ENCODE measurements at regions not wholly inside any gene's neighbourhood (a gene's known extent, or its start where the extent isn't known, plus 50 kb on each side); places are given as distances from the start of the nearest gene placed in this dataset.

DNA sequence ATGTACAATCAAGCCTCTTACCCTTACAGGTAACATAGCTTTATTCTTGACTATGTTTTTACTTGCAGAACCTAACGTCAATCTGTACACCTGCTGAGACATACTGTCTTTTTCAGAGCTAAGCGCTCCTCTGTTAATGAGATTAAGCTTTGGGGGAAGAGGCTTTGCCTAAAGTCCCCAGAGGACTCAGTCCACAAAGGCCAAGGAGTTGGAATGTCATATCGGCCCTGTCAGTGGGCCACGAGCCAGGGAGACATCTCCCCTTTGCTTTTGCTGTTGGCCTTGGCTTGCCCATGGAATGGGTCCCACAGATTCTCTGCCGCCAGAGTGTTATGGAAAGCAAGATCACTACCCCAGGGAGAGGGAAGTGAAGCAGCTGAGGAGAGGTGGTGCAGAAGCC is 64.1 kb upstream of the SOX4 start:
- DNase-seq (ENCODE audit: low read depth, low spot score) = no peak
- no TSS peak for BruUV-seq (replicated peaks)
- Histone ChIP-seq H3K79me2 (ENCODE audit: insufficient read depth, low read length) (no peaks in the 10 kb centered on the region), H3K9me2 (ENCODE audit: insufficient read depth) (no peaks in the 10 kb centered on the region), H3K27me3 (ENCODE audit: insufficient read depth, low read length) (no peaks in the 10 kb centered on the region), H3K27ac (ENCODE audit: low read depth, low read length) (no peak overlapping the region), H3K9me3 (ENCODE audit: control insufficient read depth in 1 of 2, insufficient read depth in 1 of 2, low read depth in 1 of 2, low read length in 2 of 2) (no peaks in the 10 kb centered on the region), H3K9ac (ENCODE audit: low read length) (no peak overlapping the region), H4K20me1 (ENCODE audit: insufficient read depth) (no peaks in the 10 kb centered on the region), H3K4me3 (replicated peaks in 1 of 2; ENCODE audit: low read depth in 1 of 2, low read length in 2 of 2) (no peak overlapping the region), H3K4me1 (ENCODE audit: control insufficient read depth in 1 of 2, insufficient read depth in 2 of 2, low read length in 2 of 2) (peaks cover 0 to 15% of the 10 kb centered on the region in 2 experiments; a peak in 2 of 4 replicates), H3K4me2 (ENCODE audit: low read length) (no peak overlapping the region), H2AFZ (ENCODE audit: low read depth, low read length, poor library complexity, severe bottlenecking) (no peak overlapping the region), H3K36me3 (ENCODE audit: control insufficient read depth in 1 of 2, insufficient read depth in 2 of 2, low read length in 2 of 2) (no peaks in the 10 kb centered on the region)
- ChIA-PET POLR2A (no interaction called here), RAD21 (ENCODE audit: low non-redundant PET in 1 of 2, low total read pairs in 2 of 2, uncharacterized antibody in 2 of 2, unreplicated experiment in 2 of 2) (no interaction called here), CTCF (no interaction called here)
- ATAC-seq = no peak
- intact Hi-C loops (cut with micrococcal nuclease) = no loop called here
- TF ChIP-seq, protein P1, sequence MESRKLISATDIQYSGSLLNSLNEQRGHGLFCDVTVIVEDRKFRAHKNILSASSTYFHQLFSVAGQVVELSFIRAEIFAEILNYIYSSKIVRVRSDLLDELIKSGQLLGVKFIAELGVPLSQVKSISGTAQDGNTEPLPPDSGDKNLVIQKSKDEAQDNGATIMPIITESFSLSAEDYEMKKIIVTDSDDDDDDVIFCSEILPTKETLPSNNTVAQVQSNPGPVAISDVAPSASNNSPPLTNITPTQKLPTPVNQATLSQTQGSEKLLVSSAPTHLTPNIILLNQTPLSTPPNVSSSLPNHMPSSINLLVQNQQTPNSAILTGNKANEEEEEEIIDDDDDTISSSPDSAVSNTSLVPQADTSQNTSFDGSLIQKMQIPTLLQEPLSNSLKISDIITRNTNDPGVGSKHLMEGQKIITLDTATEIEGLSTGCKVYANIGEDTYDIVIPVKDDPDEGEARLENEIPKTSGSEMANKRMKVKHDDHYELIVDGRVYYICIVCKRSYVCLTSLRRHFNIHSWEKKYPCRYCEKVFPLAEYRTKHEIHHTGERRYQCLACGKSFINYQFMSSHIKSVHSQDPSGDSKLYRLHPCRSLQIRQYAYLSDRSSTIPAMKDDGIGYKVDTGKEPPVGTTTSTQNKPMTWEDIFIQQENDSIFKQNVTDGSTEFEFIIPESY (IDR thresholded peaks at IDR 0.05; ENCODE audit: extremely low read depth, insufficient replicate concordance, low read length) = no peak
- TF ChIP-seq ZFX (IDR thresholded peaks at IDR 0.05) (no peak), EGR1 (IDR thresholded peaks at IDR 0.05; ENCODE audit: low read depth) (no peak), FOSL1 (IDR thresholded peaks at IDR 0.05; ENCODE audit: low read depth) (no peak)

DNA sequence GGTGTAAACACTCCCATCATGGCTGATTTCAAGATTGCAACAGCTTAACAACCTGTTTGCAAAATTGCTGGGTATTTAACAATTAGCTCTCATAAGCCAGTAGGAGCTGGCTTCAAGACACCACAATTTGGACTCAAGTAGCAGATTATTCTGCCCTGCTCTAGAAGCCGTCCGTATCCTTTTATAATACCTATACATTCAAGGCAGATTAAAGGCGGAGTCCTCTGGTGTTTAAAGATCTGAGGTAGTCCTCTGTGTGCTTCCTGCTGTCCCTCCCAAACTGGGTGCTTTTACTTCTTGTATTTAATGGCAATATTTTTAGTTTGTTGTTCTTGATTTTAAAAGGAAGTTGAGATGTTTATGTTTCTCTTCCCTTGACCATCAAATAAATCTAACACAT is 62.2 kb upstream of the SOX4 start:
- TF ChIP-seq, protein P2, sequence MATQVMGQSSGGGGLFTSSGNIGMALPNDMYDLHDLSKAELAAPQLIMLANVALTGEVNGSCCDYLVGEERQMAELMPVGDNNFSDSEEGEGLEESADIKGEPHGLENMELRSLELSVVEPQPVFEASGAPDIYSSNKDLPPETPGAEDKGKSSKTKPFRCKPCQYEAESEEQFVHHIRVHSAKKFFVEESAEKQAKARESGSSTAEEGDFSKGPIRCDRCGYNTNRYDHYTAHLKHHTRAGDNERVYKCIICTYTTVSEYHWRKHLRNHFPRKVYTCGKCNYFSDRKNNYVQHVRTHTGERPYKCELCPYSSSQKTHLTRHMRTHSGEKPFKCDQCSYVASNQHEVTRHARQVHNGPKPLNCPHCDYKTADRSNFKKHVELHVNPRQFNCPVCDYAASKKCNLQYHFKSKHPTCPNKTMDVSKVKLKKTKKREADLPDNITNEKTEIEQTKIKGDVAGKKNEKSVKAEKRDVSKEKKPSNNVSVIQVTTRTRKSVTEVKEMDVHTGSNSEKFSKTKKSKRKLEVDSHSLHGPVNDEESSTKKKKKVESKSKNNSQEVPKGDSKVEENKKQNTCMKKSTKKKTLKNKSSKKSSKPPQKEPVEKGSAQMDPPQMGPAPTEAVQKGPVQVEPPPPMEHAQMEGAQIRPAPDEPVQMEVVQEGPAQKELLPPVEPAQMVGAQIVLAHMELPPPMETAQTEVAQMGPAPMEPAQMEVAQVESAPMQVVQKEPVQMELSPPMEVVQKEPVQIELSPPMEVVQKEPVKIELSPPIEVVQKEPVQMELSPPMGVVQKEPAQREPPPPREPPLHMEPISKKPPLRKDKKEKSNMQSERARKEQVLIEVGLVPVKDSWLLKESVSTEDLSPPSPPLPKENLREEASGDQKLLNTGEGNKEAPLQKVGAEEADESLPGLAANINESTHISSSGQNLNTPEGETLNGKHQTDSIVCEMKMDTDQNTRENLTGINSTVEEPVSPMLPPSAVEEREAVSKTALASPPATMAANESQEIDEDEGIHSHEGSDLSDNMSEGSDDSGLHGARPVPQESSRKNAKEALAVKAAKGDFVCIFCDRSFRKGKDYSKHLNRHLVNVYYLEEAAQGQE (IDR thresholded peaks at IDR 0.05; ENCODE audit: low read depth) = no peak
- TF ChIP-seq SP1 (IDR thresholded peaks at IDR 0.05; ENCODE audit: low read depth) = no peak
- TF ChIP-seq EZH2phosphoT487 (IDR thresholded peaks at IDR 0.05; ENCODE audit: borderline replicate concordance) = no peak
- no peak for TF ChIP-seq YY1 (IDR thresholded peaks at IDR 0.05; ENCODE audit: extremely low read depth, insufficient replicate concordance, low read depth, low read length)
- TF ChIP-seq FOSL1 (IDR thresholded peaks at IDR 0.05; ENCODE audit: low read depth) = no peak
- TF ChIP-seq ZFX (IDR thresholded peaks at IDR 0.05) = no peak
- H3K27me3 ChIP-seq (ENCODE audit: insufficient read depth, low read length) = no peaks in the 10 kb centered on the region
- no peaks in the 10 kb centered on the region for H3K9me2 ChIP-seq (ENCODE audit: insufficient read depth)
- H3K36me3 ChIP-seq (ENCODE audit: control insufficient read depth in 1 of 2, insufficient read depth in 2 of 2, low read length in 2 of 2) = no peaks in the 10 kb centered on the region
- no peaks in the 10 kb centered on the region for H3K9me3 ChIP-seq (ENCODE audit: control insufficient read depth in 1 of 2, insufficient read depth in 1 of 2, low read depth in 1 of 2, low read length in 2 of 2)
- no peak overlapping the region for H2AFZ ChIP-seq (ENCODE audit: low read depth, low read length, poor library complexity, severe bottlenecking)
- ChIA-PET RAD21 (ENCODE audit: low non-redundant PET in 1 of 2, low total read pairs in 2 of 2, uncharacterized antibody in 2 of 2, unreplicated experiment in 2 of 2) (no interaction called here), POLR2A (no interaction called here), CTCF (no interaction called here)
- H3K4me3 ChIP-seq (replicated peaks in 1 of 2; ENCODE audit: low read depth in 1 of 2, low read length in 2 of 2) = no peak overlapping the region
- DNase-seq (ENCODE audit: low read depth, low spot score) = no peak
- H3K4me1 ChIP-seq (ENCODE audit: control insufficient read depth in 1 of 2, insufficient read depth in 2 of 2, low read length in 2 of 2) = peaks cover 0 to 18% of the 10 kb centered on the region in 2 experiments; a peak in 2 of 4 replicates
- H3K9ac ChIP-seq (ENCODE audit: low read length) = no peak overlapping the region
- H4K20me1 ChIP-seq (ENCODE audit: insufficient read depth) = no peaks in the 10 kb centered on the region
- ATAC-seq = no peak
- H3K79me2 ChIP-seq (ENCODE audit: insufficient read depth, low read length) = no peaks in the 10 kb centered on the region
- intact Hi-C loops (cut with micrococcal nuclease) = no loop called here
- H3K27ac ChIP-seq (ENCODE audit: low read depth, low read length) = no peak overlapping the region
- BruUV-seq (replicated peaks) = no TSS peak
- H3K4me2 ChIP-seq (ENCODE audit: low read length) = no peak overlapping the region

All from HCT116 (cell line).